Suprapubic skin (tissue), 4 donors: ENCODE measurements at regions not wholly inside any gene's neighbourhood (a gene's known extent, or its start where the extent isn't known, plus 50 kb on each side); places are given as distances from the start of the nearest gene placed in this dataset.

Experiments used
- DNase-seq, 2 donors: peaks; one replicate each; pipeline ENCODE4 v3.0.0-alpha.2; 2019; ENCODE audit warnings: low spot score in 2 of 2
- H3K27ac ChIP-seq: fragments of 200-600 bp; sonication (generic); one replicate; pipeline ENCODE4 v1.5.1; 2019
- H3K27me3 ChIP-seq: fragments of 200-600 bp; sonication (generic); one replicate; pipeline ENCODE4 v1.5.1; 2019
- H3K36me3 ChIP-seq: fragments of 200-600 bp; sonication (generic); one replicate; pipeline ENCODE4 v1.5.1; 2019
- H3K4me1 ChIP-seq: fragments of 200-600 bp; sonication (generic); one replicate; pipeline ENCODE4 v1.5.1; 2019
- H3K4me3 ChIP-seq: fragments of 200-600 bp; sonication (generic); one replicate; pipeline ENCODE4 v1.5.1; 2019; ENCODE audit warnings: mild to moderate bottlenecking
- H3K9me3 ChIP-seq: fragments of 200-600 bp; sonication (generic); one replicate; pipeline ENCODE4 v1.5.1; 2019
- EP300 ChIP-seq: sonication (generic); formaldehyde crosslinking; IDR thresholded peaks from one replicate; pipeline ENCODE4 v1.6.1; 2017; ENCODE audit warnings: antibody characterized with exemption
- POLR2A ChIP-seq, 2 donors: fragments of 450-650 bp; IDR thresholded peaks; one replicate each; pipeline ENCODE4 v1.6.1; 2017; ENCODE audit warnings: antibody characterized with exemption in 2 of 2, mild to moderate bottlenecking in 2 of 2, moderate library complexity in 2 of 2
- POLR2AphosphoS5 ChIP-seq, 3 donors: sonication (generic); formaldehyde crosslinking; IDR thresholded peaks; one replicate each; pipeline ENCODE4 v1.6.1; 2017; ENCODE audit warnings: antibody characterized with exemption in 3 of 3
- WGBS: methylation state at CpG from one replicate; pipeline ENCODE4 v1.1.5; 2018; 5-methylcytosine and 5-hydroxymethylcytosine counted together
- TF ChIP-seq, protein P1 (sequence below), 2 donors: fragments of 200-600 bp in 1 of 2; fragments of 450-650 bp in 1 of 2; sonication (generic) in 1 of 2; IDR thresholded peaks; one replicate each; pipeline ENCODE4 v1.5.1; 2016 to 2019; ENCODE audit warnings: antibody characterized with exemption in 2 of 2, mild to moderate bottlenecking in 1 of 2, moderate library complexity in 1 of 2

DNA sequence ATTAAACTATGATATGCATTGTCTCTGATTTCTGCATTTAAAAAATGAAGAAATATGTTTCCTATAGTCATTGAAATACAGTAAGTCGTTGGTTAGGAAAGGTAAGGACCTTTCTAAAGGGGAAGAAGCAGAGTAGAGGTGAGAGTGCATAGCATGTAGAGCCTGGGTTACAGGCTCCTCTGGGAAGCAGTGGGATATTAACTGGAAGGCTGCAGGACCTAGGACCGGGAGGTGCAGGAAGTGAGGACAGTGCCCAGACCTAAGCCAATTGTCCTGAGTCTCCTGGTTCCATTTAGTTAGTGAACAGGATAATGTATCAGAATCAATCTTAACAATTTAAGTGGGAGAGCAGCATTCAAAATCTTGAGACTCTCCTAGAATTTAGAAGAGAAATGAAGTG, 237.1 kb upstream of the NUDT6 start:
- no peak overlapping the region for H3K27ac ChIP-seq
- no peaks in the 10 kb centered on the region for H3K9me3 ChIP-seq
- WGBS, result 48% methylated on average over 2 of the region's 2 CpGs
- H3K4me3 ChIP-seq, result no peak overlapping the region
- H3K4me1 ChIP-seq, result peaks cover 27% of the 10 kb centered on the region
- TF ChIP-seq, protein P1, sequence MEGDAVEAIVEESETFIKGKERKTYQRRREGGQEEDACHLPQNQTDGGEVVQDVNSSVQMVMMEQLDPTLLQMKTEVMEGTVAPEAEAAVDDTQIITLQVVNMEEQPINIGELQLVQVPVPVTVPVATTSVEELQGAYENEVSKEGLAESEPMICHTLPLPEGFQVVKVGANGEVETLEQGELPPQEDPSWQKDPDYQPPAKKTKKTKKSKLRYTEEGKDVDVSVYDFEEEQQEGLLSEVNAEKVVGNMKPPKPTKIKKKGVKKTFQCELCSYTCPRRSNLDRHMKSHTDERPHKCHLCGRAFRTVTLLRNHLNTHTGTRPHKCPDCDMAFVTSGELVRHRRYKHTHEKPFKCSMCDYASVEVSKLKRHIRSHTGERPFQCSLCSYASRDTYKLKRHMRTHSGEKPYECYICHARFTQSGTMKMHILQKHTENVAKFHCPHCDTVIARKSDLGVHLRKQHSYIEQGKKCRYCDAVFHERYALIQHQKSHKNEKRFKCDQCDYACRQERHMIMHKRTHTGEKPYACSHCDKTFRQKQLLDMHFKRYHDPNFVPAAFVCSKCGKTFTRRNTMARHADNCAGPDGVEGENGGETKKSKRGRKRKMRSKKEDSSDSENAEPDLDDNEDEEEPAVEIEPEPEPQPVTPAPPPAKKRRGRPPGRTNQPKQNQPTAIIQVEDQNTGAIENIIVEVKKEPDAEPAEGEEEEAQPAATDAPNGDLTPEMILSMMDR (IDR thresholded peaks at IDR 0.05), result no peak
- TF ChIP-seq POLR2A (IDR thresholded peaks at IDR 0.05), result no peak
- no peak for TF ChIP-seq EP300
- TF ChIP-seq POLR2AphosphoS5 (IDR thresholded peaks at IDR 0.05), result no peak
- no peaks in the 10 kb centered on the region for H3K27me3 ChIP-seq
- H3K36me3 ChIP-seq, result no peaks in the 10 kb centered on the region
- DNase-seq, result no peak

- DNase-seq, result no peak
- Histone ChIP-seq H3K9me3 (no peaks in the 10 kb centered on the region), H3K36me3 (no peaks in the 10 kb centered on the region), H3K27me3 (no peaks in the 10 kb centered on the region), H3K4me1 (peaks cover 23% of the 10 kb centered on the region), H3K27ac (no peak overlapping the region), H3K4me3 (no peak overlapping the region)
- WGBS, result 87% methylated on average over 4 of the region's 4 CpGs
- TF ChIP-seq, protein P1 (IDR thresholded peaks at IDR 0.05), result no peak
- TF ChIP-seq EP300 (no peak), POLR2A (IDR thresholded peaks at IDR 0.05) (no peak), POLR2AphosphoS5 (IDR thresholded peaks at IDR 0.05) (no peak)
Observed at GRCh38 chr4:123162859-123163258, 233.7 kb upstream of the SPRY1 start.

DNA sequence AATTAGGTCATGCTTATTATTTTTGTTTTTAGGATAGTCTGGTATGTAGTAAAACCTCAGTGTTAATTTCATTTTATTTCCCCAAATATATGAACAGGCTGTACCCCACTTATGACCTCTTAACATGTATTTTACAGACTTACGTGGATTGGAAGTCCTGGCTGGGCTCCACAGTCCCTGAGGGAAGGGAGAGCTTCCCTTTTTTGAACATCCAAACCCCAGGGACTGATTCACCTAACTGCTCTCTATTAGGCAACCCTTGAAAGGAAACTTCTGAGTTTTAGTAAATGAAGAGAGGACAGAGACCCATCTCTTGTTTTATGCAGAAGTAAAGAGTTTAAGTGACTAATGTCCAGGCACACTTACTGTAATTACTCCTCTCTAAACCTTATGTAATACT, 233.1 kb upstream of the SPRY1 start:
- WGBS, result 14% methylated on average over 1 of the region's 1 CpG
- Histone ChIP-seq H3K36me3 (no peaks in the 10 kb centered on the region), H3K27me3 (no peaks in the 10 kb centered on the region), H3K9me3 (no peaks in the 10 kb centered on the region), H3K27ac (no peak overlapping the region), H3K4me1 (peaks cover 16% of the 10 kb centered on the region), H3K4me3 (no peak overlapping the region)
- DNase-seq, result no peak
- no peak for TF ChIP-seq EP300
- no peak for TF ChIP-seq POLR2AphosphoS5 (IDR thresholded peaks at IDR 0.05)
- TF ChIP-seq POLR2A (IDR thresholded peaks at IDR 0.05), result no peak
- TF ChIP-seq, protein P1 (IDR thresholded peaks at IDR 0.05), result no peak

- no peak overlapping the region for H3K4me3 ChIP-seq
- H3K9me3 ChIP-seq, result no peaks in the 10 kb centered on the region
- H3K4me1 ChIP-seq, result no peaks in the 10 kb centered on the region
- H3K27ac ChIP-seq, result no peak overlapping the region
- WGBS, result 87% methylated on average over 3 of the region's 3 CpGs
- TF ChIP-seq EP300 (no peak), POLR2A (IDR thresholded peaks at IDR 0.05) (no peak), POLR2AphosphoS5 (IDR thresholded peaks at IDR 0.05) (no peak)
- TF ChIP-seq, protein P1 (IDR thresholded peaks at IDR 0.05), result no peak
- no peaks in the 10 kb centered on the region for H3K36me3 ChIP-seq
- H3K27me3 ChIP-seq, result no peaks in the 10 kb centered on the region
- DNase-seq, result no peak
Observed at GRCh38 chr4:123166023-123166422, 230.6 kb upstream of the SPRY1 start.

GRCh38 chr4:123167931-123168330, 228.7 kb upstream of the SPRY1 start:
- TF ChIP-seq POLR2AphosphoS5 (IDR thresholded peaks at IDR 0.05) (no peak), POLR2A (IDR thresholded peaks at IDR 0.05) (no peak), EP300 (no peak)
- TF ChIP-seq, protein P1 (IDR thresholded peaks at IDR 0.05), result no peak
- Histone ChIP-seq H3K27ac (no peak overlapping the region), H3K4me3 (no peak overlapping the region), H3K36me3 (no peaks in the 10 kb centered on the region), H3K27me3 (no peaks in the 10 kb centered on the region), H3K9me3 (no peaks in the 10 kb centered on the region), H3K4me1 (no peaks in the 10 kb centered on the region)
- DNase-seq, result no peak
